ENCODE measurements at regions not wholly inside any gene's neighbourhood (a gene's known extent, or its start where the extent isn't known, plus 50 kb on each side); places are given as distances from the start of the nearest gene placed in this dataset.
A peak's percentile ranks its signal among the peaks of the same experiment; 100 is the strongest.

GRCh38 chr18:69158944-69159343 lies 241.7 kb upstream of the DOK6 start:
- no peaks in the 10 kb centered on the region for H3K27me3 ChIP-seq
- no peaks in the 10 kb centered on the region for H4K20me1 ChIP-seq
- no peak for TF ChIP-seq Cebpa-rat (IDR thresholded peaks at IDR 0.05)
- no peaks in the 10 kb centered on the region for H3K36me3 ChIP-seq
- H3K4me1 ChIP-seq, result peaks cover 0 to 9% (median 2%) of the 10 kb centered on the region in 10 experiments; a peak in 5 of 20 replicates
- no peak overlapping the region for H3K9ac ChIP-seq
- no peak overlapping the region for H3K4me2 ChIP-seq
- no peaks in the 10 kb centered on the region for H3K9me3 ChIP-seq (replicated peaks in 1 of 11)
- H3K4me3 ChIP-seq, result no peak overlapping the region
- H3K27ac ChIP-seq, result no peak overlapping the region

- no peak for TF ChIP-seq Cebpa-rat (IDR thresholded peaks at IDR 0.05)
- Histone ChIP-seq H3K9ac (no peak overlapping the region), H3K4me2 (peak overlapping the region in 4 of 11 experiments; percentile 10 to 38 (median 25); a peak in 4 of 22 replicates)
Observed at GRCh38 chr18:69161383-69162028, 239.2 kb upstream of the DOK6 start.

GRCh38 chr18:69162649-69163048 lies 238.0 kb upstream of the DOK6 start:
- H3K9ac ChIP-seq, result no peak overlapping the region
- TF ChIP-seq Cebpa-rat (IDR thresholded peaks at IDR 0.05), result no peak
- no peaks in the 10 kb centered on the region for H3K9me3 ChIP-seq (replicated peaks in 1 of 11)
- H3K27me3 ChIP-seq, result no peaks in the 10 kb centered on the region
- H3K4me1 ChIP-seq, result peaks cover 0 to 9% (median 2%) of the 10 kb centered on the region in 10 experiments; a peak in 5 of 20 replicates
- H3K4me3 ChIP-seq, result no peak overlapping the region
- H3K27ac ChIP-seq, result no peak overlapping the region
- H3K36me3 ChIP-seq, result no peaks in the 10 kb centered on the region
- no peak overlapping the region for H3K4me2 ChIP-seq
- H4K20me1 ChIP-seq, result no peaks in the 10 kb centered on the region

More at GRCh38 chr18:69161383-69162028, 239.2 kb upstream of the DOK6 start:
- Histone ChIP-seq H3K4me1 (peaks cover 0 to 9% (median 2%) of the 10 kb centered on the region in 10 experiments; a peak in 5 of 20 replicates), H3K36me3 (no peaks in the 10 kb centered on the region), H4K20me1 (no peaks in the 10 kb centered on the region), H3K4me3 (no peak overlapping the region), H3K27me3 (no peaks in the 10 kb centered on the region), H3K27ac (no peak overlapping the region), H3K9me3 (replicated peaks in 1 of 11) (no peaks in the 10 kb centered on the region)

- H3K9ac ChIP-seq, result no peak overlapping the region
- no peaks in the 10 kb centered on the region for H3K27me3 ChIP-seq
- no peak overlapping the region for H3K4me2 ChIP-seq
- H4K20me1 ChIP-seq, result no peaks in the 10 kb centered on the region
- H3K4me3 ChIP-seq, result no peak overlapping the region
- no peaks in the 10 kb centered on the region; a peak in 1 of 20 replicates for H3K4me1 ChIP-seq
- TF ChIP-seq Cebpa-rat (IDR thresholded peaks at IDR 0.05), result no peak
- H3K9me3 ChIP-seq (replicated peaks in 1 of 11), result no peaks in the 10 kb centered on the region
- H3K36me3 ChIP-seq, result no peaks in the 10 kb centered on the region
- no peak overlapping the region for H3K27ac ChIP-seq
Observed at GRCh38 chr18:69172046-69172445, 228.6 kb upstream of the DOK6 start.

GRCh38 chr18:69175681-69176080 lies 225.0 kb upstream of the DOK6 start:
- no peaks in the 10 kb centered on the region for H3K4me1 ChIP-seq
- H3K4me3 ChIP-seq, result no peak overlapping the region
- no peaks in the 10 kb centered on the region for H3K9me3 ChIP-seq (replicated peaks in 1 of 11)
- no peak overlapping the region for H3K4me2 ChIP-seq
- H3K36me3 ChIP-seq, result no peaks in the 10 kb centered on the region
- no peak overlapping the region for H3K9ac ChIP-seq
- no peak for TF ChIP-seq Cebpa-rat (IDR thresholded peaks at IDR 0.05)
- no peak overlapping the region for H3K27ac ChIP-seq
- H3K27me3 ChIP-seq, result no peaks in the 10 kb centered on the region
- no peaks in the 10 kb centered on the region for H4K20me1 ChIP-seq

GRCh38 chr18:69176741-69177140 lies 223.9 kb upstream of the DOK6 start:
- Histone ChIP-seq H3K27me3 (no peaks in the 10 kb centered on the region), H3K36me3 (no peaks in the 10 kb centered on the region), H3K9ac (no peak overlapping the region), H3K4me1 (no peaks in the 10 kb centered on the region), H3K4me3 (no peak overlapping the region), H4K20me1 (no peaks in the 10 kb centered on the region), H3K27ac (no peak overlapping the region), H3K9me3 (replicated peaks in 1 of 11) (no peaks in the 10 kb centered on the region), H3K4me2 (no peak overlapping the region)
- no peak for TF ChIP-seq Cebpa-rat (IDR thresholded peaks at IDR 0.05)

GRCh38 chr18:69177702-69178101 lies 223.0 kb upstream of the DOK6 start:
- H3K4me1 ChIP-seq, result no peaks in the 10 kb centered on the region
- H3K36me3 ChIP-seq, result no peaks in the 10 kb centered on the region
- H4K20me1 ChIP-seq, result no peaks in the 10 kb centered on the region
- H3K27me3 ChIP-seq, result no peaks in the 10 kb centered on the region
- no peak overlapping the region for H3K4me3 ChIP-seq
- H3K4me2 ChIP-seq, result no peak overlapping the region
- H3K27ac ChIP-seq, result no peak overlapping the region
- no peaks in the 10 kb centered on the region for H3K9me3 ChIP-seq (replicated peaks in 1 of 11)
- H3K9ac ChIP-seq, result no peak overlapping the region
- TF ChIP-seq Cebpa-rat (IDR thresholded peaks at IDR 0.05), result no peak

- H3K36me3 ChIP-seq, result no peaks in the 10 kb centered on the region
- no peak overlapping the region for H3K4me2 ChIP-seq
- H3K27me3 ChIP-seq, result no peaks in the 10 kb centered on the region
- no peak overlapping the region for H3K4me3 ChIP-seq
- H3K9me3 ChIP-seq (replicated peaks in 1 of 11), result no peaks in the 10 kb centered on the region
- H3K27ac ChIP-seq, result no peak overlapping the region
- no peak overlapping the region for H3K9ac ChIP-seq
- no peak for TF ChIP-seq Cebpa-rat (IDR thresholded peaks at IDR 0.05)
- no peaks in the 10 kb centered on the region for H3K4me1 ChIP-seq
- no peaks in the 10 kb centered on the region for H4K20me1 ChIP-seq
Observed at GRCh38 chr18:69186162-69186561, 214.5 kb upstream of the DOK6 start.

GRCh38 chr18:69196336-69196735 lies 204.4 kb upstream of the DOK6 start:
- TF ChIP-seq Cebpa-rat (IDR thresholded peaks at IDR 0.05), result no peak
- no peak overlapping the region for H3K27ac ChIP-seq
- H3K4me3 ChIP-seq, result no peak overlapping the region
- no peaks in the 10 kb centered on the region for H4K20me1 ChIP-seq
- no peak overlapping the region for H3K9ac ChIP-seq
- no peaks in the 10 kb centered on the region for H3K36me3 ChIP-seq
- no peaks in the 10 kb centered on the region for H3K9me3 ChIP-seq (replicated peaks in 1 of 11)
- no peaks in the 10 kb centered on the region for H3K4me1 ChIP-seq
- H3K27me3 ChIP-seq, result no peaks in the 10 kb centered on the region
- no peak overlapping the region for H3K4me2 ChIP-seq

GRCh38 chr18:69205925-69206324 lies 194.8 kb upstream of the DOK6 start:
- no peak overlapping the region for H3K4me3 ChIP-seq
- no peak overlapping the region for H3K27ac ChIP-seq
- no peak overlapping the region for H3K4me2 ChIP-seq
- no peak overlapping the region for H3K9ac ChIP-seq
- no peaks in the 10 kb centered on the region for H4K20me1 ChIP-seq
- TF ChIP-seq Cebpa-rat (IDR thresholded peaks at IDR 0.05), result no peak
- H3K36me3 ChIP-seq, result no peaks in the 10 kb centered on the region
- no peaks in the 10 kb centered on the region for H3K9me3 ChIP-seq (replicated peaks in 1 of 11)
- no peaks in the 10 kb centered on the region for H3K4me1 ChIP-seq
- H3K27me3 ChIP-seq, result no peaks in the 10 kb centered on the region
